CD4-positive, alpha-beta T cell treated with Interleukin-1 beta for 1 hour (primary cell): ENCODE measurements at regions not wholly inside any gene's neighbourhood (a gene's known extent, or its start where the extent isn't known, plus 50 kb on each side); places are given as distances from the start of the nearest gene placed in this dataset.
"Not testable (repeated sequence)": the region's sequence is repeated elsewhere in the genome, so short reads cannot be mapped to it uniquely, and the experiment has no call there.

Experiments
- DNase-seq, 2 donors: peaks; one replicate each; pipeline ENCODE4 v3.0.0-alpha.2; 2020 to 2022

DNA sequence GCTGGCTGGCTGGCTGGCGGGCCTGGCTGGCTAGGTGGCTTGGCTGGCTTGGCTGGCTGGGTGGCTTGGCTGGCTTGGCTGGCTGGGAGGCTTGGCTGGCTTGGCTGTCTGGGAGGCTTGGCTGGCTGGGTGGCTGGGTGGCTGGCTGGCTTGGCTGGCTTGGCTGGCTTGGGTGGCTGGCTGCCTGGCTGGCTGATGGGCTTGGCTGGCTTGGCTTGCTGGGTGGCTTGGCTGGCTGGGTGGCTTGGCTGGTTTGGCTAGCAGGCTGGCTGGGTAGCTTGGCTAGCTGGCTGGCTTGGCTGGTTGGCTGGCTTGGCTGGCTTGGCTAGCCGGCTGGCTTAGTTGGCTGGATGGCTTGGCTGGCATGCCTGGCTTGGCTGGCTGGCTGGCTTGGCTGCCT, 2834.1 kb downstream of the RPIA start:
- not testable (repeated sequence) for DNase-seq

DNA sequence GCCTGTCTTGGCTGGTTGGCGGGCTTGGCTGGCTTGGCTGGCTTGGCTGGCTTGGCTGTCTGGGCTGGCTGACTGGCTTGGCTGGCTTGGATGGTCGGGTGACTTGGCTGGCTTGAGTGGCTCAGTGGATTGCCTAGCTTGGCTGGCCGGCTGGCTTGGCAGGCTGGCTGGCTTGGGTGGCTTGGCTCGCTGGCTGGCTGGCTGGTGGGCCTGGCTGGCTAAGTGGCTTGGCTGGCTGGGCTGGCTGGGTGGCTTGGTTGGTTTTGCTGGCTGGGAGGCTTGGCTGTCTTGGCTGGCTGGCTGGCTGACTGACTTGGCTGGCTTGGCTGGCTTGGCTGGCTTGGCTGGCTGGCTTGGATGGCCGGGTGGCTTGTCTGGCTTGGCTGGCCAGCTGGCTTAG, 2834.6 kb downstream of the RPIA start:
- DNase-seq = not testable (repeated sequence)

GRCh38 chr2:91527056-91527455, 2835.6 kb downstream of the RPIA start:
- DNase-seq = not testable (repeated sequence)

DNA sequence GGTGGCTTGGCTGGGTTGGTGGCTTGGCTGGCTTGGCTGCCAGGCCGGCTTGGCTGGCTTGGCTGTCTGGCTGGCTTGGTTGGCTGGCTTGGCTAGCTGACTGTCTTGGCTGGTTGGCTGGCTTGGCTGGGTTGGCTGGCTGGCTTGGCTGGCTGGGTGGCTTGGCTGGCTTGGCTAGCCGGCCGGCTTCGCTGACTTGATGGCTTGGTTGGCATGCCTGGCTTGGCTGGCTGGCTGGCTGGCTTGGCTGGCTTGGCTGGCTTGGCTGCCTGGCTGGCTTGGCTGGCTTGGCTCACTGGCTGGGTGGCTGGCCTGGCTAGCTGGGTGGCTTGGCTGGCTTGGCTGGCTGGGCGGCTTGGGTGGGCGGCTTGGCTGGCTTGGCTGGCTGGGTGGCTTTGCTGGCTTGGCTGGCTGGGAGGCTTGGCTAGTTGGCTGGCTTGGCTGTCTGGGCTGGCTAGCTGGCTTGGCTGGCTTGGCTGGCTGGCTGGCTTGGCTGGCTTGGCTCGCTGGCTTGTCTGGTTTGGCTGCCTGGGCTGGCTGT, 2836.1 kb downstream of the RPIA start:
- DNase-seq = not testable (repeated sequence)

DNA sequence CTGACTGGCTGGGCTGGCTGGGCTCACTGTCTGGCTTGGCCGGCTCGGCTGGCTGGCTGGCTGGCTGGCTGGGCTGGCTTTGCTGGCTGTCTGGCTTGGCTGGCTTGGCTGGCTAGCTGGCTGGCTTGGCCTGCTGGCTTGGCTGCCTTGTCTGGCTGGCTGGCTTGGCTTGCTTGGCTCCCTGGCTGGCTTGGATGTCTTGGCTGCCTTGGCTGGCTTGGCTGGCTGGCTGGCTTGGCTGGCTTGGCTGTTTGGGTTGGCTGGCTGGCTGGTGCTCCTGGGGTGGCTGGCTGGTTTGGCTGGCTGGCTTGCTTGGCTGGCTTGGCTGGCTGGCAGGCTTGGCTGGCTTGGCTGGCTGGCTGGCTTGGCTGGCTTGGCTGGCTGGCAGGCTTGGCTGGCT, 2836.9 kb downstream of the RPIA start:
- not testable (repeated sequence) for DNase-seq

DNA sequence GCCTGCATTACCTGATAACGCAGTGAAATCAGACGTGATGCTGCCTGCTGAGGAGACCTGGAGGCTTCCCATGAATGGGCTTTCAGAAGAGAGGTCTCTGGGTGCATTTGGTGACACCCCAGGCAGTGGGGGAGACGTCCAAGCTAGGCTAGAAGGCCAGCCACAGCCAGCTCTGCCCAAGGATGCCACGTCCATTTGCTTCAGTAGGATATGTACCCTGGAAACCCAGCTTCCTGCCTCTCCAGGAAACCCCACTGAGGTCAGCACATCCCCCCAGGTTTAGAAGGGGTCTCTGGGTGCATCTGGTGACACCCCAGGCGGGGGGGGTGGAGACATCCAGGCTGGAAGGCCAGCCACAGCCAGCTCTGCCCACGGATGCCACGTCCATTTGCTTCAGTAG, 2844.6 kb downstream of the RPIA start:
- not testable (repeated sequence) for DNase-seq

DNA sequence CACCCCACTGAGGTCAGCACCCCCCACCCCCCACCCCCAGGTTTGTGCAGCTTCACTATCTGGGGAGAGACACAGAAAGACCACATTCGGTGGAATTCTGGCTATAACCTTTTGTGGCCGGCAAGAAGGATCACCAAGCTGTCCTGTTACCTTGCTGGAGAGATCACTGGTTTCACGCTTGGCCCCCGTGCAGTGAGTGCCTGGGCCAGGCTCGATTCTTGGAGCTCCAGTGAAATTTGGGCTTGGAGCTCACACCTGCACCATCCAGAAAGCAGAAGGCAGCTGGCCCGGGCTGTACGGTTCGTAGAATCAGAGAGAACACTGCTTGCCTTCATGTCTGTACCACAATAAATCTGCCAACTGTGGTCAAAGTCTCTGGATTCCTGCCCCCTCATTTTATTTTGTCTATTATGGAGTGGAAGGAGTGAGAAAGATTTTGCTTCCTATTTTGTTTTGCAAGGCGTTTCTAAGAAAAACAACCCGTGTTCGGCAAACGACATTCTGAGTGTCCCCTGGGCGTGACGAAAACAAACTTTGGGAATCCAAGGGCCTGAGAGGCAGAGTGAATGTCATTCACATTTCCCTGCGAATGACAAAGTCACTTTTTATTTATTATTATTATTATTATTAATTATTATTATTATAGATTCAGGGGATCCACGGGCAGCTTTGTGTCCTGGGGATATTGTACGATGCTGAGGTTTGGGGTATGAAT, 2845.2 kb downstream of the RPIA start:
- DNase-seq = not testable (repeated sequence)

DNA sequence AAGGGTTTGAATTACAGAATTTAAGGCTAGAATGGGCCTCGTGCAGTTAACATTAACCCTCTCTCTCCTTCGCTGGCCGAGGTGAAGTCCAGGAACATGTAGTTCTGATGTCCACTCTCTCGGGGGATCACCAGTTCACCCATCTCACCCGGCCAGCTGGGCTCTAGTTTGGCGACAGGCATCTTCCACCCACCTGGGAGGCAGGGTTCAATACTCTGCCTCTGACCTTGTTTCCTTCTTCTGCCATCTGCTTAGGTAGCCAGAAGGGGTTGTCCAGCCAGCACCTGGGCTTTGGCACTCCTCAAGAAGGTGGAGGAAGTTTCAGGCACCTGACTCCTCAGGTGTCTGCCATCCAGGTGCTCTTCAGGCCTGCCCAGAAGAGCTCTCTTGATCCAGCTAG, 2857.8 kb downstream of the RPIA start:
- not testable (repeated sequence) for DNase-seq

GRCh38 chr2:91558234-91558633, 2866.8 kb downstream of the RPIA start:
- DNase-seq = not testable (repeated sequence)

DNA sequence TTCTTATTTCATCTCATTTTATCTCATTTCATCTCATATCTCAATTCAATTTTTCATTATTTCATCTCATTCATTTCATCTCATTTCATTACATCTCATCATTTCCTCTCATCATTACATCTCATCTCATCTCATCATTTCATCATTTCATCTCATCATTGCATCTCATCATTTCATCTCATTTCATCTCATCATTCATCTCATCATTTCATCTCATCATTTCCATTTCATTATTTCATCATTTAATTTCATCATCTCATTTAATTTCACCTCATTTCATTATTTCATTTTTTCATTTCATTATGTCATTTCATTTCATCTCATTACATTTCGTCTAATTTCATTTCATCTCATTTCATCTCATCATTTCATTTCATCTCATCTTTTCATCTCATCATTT, 2867.8 kb downstream of the RPIA start:
- not testable (repeated sequence) for DNase-seq

DNA sequence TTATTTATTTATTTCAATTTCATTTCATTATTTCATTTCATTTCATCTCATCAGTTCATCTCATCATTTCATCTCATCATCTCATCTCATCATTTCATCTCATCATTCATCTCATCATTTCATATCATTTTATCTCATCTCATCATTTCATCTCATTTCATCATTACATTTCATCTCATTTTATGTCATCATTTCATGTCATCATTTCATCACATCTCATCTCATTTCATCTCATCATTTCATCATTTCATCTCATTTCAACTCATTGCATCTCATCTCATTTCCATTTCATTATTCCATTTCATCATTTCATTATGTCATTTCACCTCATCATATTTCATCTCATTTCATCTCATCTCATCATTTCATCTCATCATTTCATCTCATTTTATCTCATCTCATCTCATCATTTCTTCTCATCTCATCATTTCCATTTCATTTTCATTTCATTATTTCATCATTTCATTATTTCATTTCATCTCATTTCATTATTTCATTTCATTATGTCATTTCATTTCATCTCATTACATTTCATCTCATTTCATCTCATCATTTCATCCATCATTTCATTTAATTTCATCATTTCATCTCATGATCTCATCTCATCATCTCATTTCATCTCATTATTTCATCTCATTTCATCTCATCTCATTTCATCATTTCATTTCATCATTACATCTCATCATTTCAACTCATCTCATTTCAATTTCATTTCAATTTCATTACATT, 2868.6 kb downstream of the RPIA start:
- not testable (repeated sequence) for DNase-seq

- not testable (repeated sequence) for DNase-seq
Measured at GRCh38 chr2:91562184-91562583, 2870.7 kb downstream of the RPIA start.

DNA sequence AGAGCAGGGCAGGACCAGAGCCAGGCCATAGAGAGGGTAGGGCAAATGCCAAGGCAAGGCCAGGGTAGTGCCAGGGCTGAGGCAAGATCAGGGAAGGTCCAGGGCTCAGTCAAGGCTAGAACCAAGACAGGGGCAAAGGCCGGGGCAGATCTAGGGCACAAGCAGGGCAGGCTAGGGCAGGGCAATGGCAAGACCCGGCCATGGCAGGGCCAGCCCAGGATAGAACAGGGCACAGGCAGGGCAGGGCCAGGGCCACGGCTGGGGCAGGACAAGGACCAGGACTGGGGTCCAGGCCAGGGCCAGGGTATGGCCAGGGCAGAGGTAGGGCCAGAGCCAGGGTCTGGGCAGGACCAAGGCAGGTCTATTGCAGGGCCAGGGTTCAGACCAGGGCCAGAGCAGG, 2873.2 kb downstream of the RPIA start:
- not testable (repeated sequence) for DNase-seq

DNA sequence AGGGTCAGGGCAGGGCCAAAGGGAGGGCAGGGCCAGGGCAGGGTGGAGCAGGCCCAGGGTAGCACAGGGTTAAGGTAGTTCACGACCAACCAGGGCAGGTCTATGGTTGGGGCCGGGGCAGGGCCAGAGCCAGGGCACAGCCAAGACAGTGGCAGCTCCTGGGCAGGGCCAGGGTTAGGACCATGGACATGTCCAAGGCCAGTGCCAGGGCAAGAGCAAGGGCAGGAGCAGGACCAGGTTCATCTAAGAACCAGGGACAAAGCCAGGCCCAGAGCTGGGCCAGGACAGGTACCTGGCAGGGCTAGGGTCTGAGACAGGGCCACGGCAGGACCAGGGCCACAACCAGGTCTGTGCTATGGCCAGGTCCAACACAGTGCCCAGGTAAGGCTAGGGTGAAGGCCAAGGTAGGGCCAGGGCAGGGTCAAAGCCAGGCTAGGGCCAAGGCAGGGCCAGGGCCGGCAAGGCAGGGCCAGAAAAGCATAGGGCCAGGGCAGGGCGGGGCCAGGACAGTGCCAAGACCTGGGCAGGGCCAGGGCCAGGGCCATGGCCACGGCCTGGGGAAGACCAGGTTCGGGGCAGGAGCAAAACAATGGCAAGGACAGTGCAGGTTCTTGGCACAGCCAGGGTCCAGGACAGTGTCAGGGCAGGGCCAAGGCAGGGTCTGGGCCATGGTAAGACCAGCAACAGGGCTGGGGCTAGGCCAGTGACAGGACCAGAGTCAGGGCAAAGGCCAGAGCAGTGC, 2874.4 kb downstream of the RPIA start:
- DNase-seq = not testable (repeated sequence)

GRCh38 chr2:91566611-91567010, 2875.1 kb downstream of the RPIA start:
- DNase-seq = not testable (repeated sequence)

DNA sequence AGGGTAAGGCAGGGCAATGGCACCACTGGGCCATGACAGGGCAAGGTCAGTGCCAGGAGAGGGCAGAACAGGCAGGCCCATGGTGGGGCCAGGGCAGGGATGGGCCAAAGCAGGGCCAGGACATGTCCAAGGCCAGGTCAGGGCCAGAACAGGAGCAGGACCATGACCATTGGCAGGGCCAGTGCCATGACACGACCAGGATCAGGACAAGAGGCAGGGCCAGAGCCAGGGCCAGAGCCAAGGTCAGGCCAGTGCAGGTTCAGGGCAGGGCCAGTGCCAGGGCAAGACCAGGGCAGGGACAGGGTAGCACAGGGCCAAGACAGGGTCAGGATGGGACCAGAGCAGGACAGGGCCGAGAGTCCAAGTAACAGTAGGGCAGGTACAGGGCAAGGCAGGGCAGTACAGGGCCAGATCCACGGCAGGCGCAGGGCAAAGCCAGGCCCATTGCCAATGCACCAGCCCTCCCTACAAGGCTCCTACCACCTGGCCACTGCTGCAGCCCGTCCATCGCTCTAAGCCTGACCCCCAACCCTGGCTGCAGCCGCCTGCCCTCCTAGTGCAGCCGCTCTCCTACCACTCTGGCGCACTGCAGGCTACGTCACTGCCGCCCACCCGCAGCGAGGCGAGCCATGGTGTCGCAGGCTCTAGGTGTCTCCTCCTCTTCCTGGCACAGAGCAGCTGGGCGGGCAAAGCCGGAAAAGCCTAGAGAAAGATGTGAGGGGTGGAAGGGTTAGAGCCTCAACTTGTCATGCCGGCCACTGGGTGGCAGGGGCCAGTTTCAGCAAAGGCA, 2876.3 kb downstream of the RPIA start:
- not testable (repeated sequence) for DNase-seq

GRCh38 chr2:91568391-91569338, 2877.2 kb downstream of the RPIA start:
- DNase-seq = not testable (repeated sequence)

DNA sequence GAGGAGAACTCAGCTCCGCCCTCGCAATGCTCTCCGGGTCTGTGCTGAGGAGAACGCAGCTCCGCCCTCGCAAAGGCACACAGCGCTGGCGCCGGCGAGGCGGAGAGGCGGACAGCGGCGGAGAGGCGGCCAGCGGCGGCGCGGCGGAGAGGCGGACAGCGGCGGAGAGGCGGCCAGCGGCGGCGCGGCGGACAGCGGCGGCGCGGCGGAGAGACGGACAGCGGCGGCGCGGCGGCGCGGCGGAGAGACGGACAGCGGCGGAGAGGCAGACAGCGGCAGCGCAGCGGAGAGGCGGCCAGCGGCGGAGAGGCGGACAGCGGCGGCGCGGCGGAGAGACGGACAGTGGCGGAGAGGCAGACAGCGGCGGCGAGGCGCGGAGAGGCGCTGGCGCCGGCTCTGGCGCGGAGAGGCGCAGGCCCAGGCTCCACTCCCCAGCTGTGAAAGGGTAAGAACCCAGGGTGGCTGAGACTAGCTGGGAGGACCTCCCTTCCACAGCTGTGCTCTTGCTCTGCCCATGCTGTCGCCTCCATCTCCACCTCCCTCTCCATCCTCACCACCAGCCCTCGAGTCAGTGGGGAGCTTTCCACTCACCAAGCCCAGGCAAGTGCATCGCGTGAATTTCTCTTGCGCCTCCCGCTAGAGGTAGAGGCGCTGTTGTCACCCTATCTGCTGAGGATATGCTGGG, 2879.9 kb downstream of the RPIA start:
- not testable (repeated sequence) for DNase-seq

DNA sequence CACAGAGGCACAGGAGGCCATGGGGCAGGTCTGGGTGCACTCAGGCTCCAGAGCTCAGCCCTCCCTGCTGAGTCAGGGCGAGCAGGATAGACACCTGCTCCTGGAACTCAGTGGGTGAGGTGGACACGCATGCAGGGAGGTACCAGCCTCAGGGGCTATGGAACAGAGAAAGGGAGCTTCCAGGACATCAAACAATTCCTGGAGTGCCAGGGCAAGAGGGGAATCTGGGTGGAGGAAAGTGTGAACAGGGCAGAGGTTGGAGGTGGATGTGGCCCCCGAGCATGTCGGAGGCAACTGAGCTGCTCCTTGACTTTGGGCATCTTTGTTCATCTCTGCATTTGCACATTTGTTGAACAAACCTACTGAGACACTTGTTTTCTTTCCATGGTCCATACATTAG, 2881.5 kb downstream of the RPIA start:
- not testable (repeated sequence) for DNase-seq

- not testable (repeated sequence) for DNase-seq
Measured at GRCh38 chr2:91573755-91574154, 2882.3 kb downstream of the RPIA start.

- not testable (repeated sequence) for DNase-seq
Measured at GRCh38 chr2:91574255-91574654, 2882.8 kb downstream of the RPIA start.
